Activated CD8-positive, alpha-beta memory T cell treated with anti-CD3 and anti-CD28 coated beads, Interleukin-2, amount 50 U/mL, for 4 hours (primary cell): ENCODE measurements at regions not wholly inside any gene's neighbourhood (a gene's known extent, or its start where the extent isn't known, plus 50 kb on each side); places are given as distances from the start of the nearest gene placed in this dataset.
"Not testable (repeated sequence)": the region's sequence is repeated elsewhere in the genome, so short reads cannot be mapped to it uniquely, and the experiment has no call there.

Experiments used
- DNase-seq: peaks from one replicate; pipeline ENCODE4 v3.0.0-alpha.2; 2020

GRCh38 chr14:51448831-51449670 lies 202.7 kb upstream of the FRMD6 start:
- DNase-seq, result no peak

GRCh38 chr14:51449681-51450080 lies 202.0 kb upstream of the FRMD6 start:
- DNase-seq, result no peak

- no peak for DNase-seq
Measured at GRCh38 chr14:51451561-51451960, 200.1 kb upstream of the FRMD6 start.

GRCh38 chr14:51453869-51454268 lies 197.8 kb upstream of the FRMD6 start:
- DNase-seq, result no peak

- no peak for DNase-seq
Measured at GRCh38 chr14:51454351-51454750, 197.4 kb upstream of the FRMD6 start.

- DNase-seq, result no peak
Measured at GRCh38 chr14:51455041-51455835, 196.5 kb upstream of the FRMD6 start.

GRCh38 chr14:51457843-51458562 lies 193.7 kb upstream of the FRMD6 start:
- DNase-seq, result no peak

GRCh38 chr14:51458563-51458955 lies 193.2 kb upstream of the FRMD6 start:
- DNase-seq, result no peak

- DNase-seq, result no peak
Measured at GRCh38 chr14:51460011-51460410, 191.7 kb upstream of the FRMD6 start.

- no peak for DNase-seq
Measured at GRCh38 chr14:51462182-51462581, 189.5 kb upstream of the FRMD6 start.

- DNase-seq, result no peak
Measured at GRCh38 chr14:51462706-51463105, 189.0 kb upstream of the FRMD6 start.

GRCh38 chr14:51463461-51463860 lies 188.2 kb upstream of the FRMD6 start:
- DNase-seq, result no peak

- no peak for DNase-seq
Measured at GRCh38 chr14:51464411-51464810, 187.3 kb upstream of the FRMD6 start.

GRCh38 chr14:51465486-51465885 lies 186.2 kb upstream of the FRMD6 start:
- DNase-seq, result no peak

GRCh38 chr14:51467392-51467791 lies 184.3 kb upstream of the FRMD6 start:
- DNase-seq, result not testable (repeated sequence)

GRCh38 chr14:51468523-51468922 lies 183.2 kb upstream of the FRMD6 start:
- DNase-seq, result no peak

GRCh38 chr14:51472881-51473280 lies 178.8 kb upstream of the FRMD6 start:
- DNase-seq, result no peak

GRCh38 chr14:51473351-51473750 lies 178.4 kb upstream of the FRMD6 start:
- no peak for DNase-seq

GRCh38 chr14:51473808-51474565 lies 177.7 kb upstream of the FRMD6 start:
- DNase-seq, result no peak

GRCh38 chr14:51474854-51475253 lies 176.9 kb upstream of the FRMD6 start:
- DNase-seq, result no peak

GRCh38 chr14:51478175-51478621 lies 173.5 kb upstream of the FRMD6 start:
- DNase-seq, result no peak

GRCh38 chr14:51479584-51480325 lies 172.0 kb upstream of the FRMD6 start:
- DNase-seq, result no peak
